ENCODE measurements at regions not wholly inside any gene's neighbourhood (a gene's known extent, or its start where the extent isn't known, plus 50 kb on each side); places are given as distances from the start of the nearest gene placed in this dataset.

GRCh38 chr15:92320012-92320699 lies 73.5 kb upstream of the ST8SIA2 start:
- Histone ChIP-seq H3K36me3 (ENCODE audit: control insufficient read depth in 4 of 4, insufficient read depth in 4 of 4, low read length in 4 of 4) (no peaks in the 10 kb centered on the region), H3K9ac (ENCODE audit: insufficient read depth in 1 of 2, low read length in 2 of 2) (no peak overlapping the region), H3K4me3 (no peak overlapping the region), H3K27me3 (ENCODE audit: control insufficient read depth in 3 of 3, insufficient read depth in 3 of 3, low read length in 2 of 3) (no peaks in the 10 kb centered on the region), H3K27ac (ENCODE audit: low read depth in 1 of 2, low read length in 1 of 2) (no peak overlapping the region), H3K9me3 (ENCODE audit: control insufficient read depth in 4 of 4, insufficient read depth in 3 of 4, low read length in 3 of 4) (no peaks in the 10 kb centered on the region), H3K4me1 (ENCODE audit: control insufficient read depth in 5 of 5, insufficient read depth in 5 of 5, low read length in 5 of 5) (peaks cover 0 to 28% (median 7%) of the 10 kb centered on the region in 5 donors)
- 84 to 91% methylated on average over 6 of the region's 6 CpGs for WGBS, 2 donors
- ATAC-seq (ENCODE audit: insufficient read depth, low FRiP score) = no peak
- TF ChIP-seq, protein P1, sequence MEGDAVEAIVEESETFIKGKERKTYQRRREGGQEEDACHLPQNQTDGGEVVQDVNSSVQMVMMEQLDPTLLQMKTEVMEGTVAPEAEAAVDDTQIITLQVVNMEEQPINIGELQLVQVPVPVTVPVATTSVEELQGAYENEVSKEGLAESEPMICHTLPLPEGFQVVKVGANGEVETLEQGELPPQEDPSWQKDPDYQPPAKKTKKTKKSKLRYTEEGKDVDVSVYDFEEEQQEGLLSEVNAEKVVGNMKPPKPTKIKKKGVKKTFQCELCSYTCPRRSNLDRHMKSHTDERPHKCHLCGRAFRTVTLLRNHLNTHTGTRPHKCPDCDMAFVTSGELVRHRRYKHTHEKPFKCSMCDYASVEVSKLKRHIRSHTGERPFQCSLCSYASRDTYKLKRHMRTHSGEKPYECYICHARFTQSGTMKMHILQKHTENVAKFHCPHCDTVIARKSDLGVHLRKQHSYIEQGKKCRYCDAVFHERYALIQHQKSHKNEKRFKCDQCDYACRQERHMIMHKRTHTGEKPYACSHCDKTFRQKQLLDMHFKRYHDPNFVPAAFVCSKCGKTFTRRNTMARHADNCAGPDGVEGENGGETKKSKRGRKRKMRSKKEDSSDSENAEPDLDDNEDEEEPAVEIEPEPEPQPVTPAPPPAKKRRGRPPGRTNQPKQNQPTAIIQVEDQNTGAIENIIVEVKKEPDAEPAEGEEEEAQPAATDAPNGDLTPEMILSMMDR (IDR thresholded peaks at IDR 0.05; ENCODE audit: control extremely low read depth, extremely low read depth) = no peak
- DNase-seq = peak in 2 of 3 donors; percentile 12 to 18

DNA sequence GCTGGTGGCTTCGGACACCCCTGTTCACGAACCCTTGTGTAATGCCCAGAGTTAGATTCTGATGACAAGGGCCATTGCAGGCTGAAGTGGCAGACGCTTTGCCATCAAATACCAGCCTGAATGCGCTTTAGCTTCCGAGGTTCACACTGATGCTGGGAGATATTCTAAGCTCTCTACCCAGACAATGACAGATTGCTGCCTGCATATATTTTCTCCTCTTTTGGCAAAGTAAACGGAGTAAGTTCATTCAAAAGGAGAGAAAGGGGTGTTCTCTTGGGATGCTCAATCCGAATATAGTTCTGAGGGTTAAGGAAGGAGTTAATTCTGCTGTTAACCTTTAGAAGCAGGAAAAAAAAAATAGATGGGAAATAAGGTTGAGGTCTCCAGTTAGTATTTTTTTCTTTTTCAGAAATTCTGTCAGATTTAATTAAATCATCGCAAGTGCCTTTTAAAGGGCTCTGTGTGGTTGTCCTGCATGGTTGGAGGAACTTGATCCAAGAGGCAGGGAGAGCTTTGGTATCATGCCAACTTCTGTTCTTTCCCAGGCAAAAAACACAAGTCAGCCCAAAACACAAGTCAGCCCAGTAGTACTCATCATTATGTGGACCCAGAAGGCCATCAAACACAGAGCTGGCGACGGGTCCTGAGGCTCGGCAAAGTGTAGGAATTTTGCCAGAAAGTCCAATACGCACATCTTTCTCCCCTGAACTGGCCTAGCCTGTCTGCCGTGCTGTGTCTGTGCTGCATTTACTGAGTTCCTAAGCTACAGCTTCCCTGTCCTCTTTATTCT lies 70.9 kb upstream of the ST8SIA2 start:
- DNase-seq (peak; percentile 23 to 87 (median 71)), ATAC-seq (ENCODE audit: insufficient read depth, low FRiP score) (no peak)
- peaks cover 0 to 25% (median 0%) of the 10 kb centered on the region in 5 donors for H3K4me1 ChIP-seq (ENCODE audit: control insufficient read depth in 5 of 5, insufficient read depth in 5 of 5, low read length in 5 of 5)
- H3K4me3 ChIP-seq = no peak overlapping the region
- no peak overlapping the region for H3K27ac ChIP-seq (ENCODE audit: low read depth in 1 of 2, low read length in 1 of 2)
- WGBS, 2 donors = 63 to 75% methylated on average over 13 of the region's 13 CpGs
- no peak overlapping the region for H3K9ac ChIP-seq (ENCODE audit: insufficient read depth in 1 of 2, low read length in 2 of 2)
- TF ChIP-seq, protein P1 (IDR thresholded peaks at IDR 0.05; ENCODE audit: control extremely low read depth, extremely low read depth) = no peak
- H3K36me3 ChIP-seq (ENCODE audit: control insufficient read depth in 4 of 4, insufficient read depth in 4 of 4, low read length in 4 of 4) = no peaks in the 10 kb centered on the region
- H3K9me3 ChIP-seq (ENCODE audit: control insufficient read depth in 4 of 4, insufficient read depth in 3 of 4, low read length in 3 of 4) = no peaks in the 10 kb centered on the region
- H3K27me3 ChIP-seq (ENCODE audit: control insufficient read depth in 3 of 3, insufficient read depth in 3 of 3, low read length in 2 of 3) = no peaks in the 10 kb centered on the region

- no peaks in the 10 kb centered on the region for H3K36me3 ChIP-seq (ENCODE audit: control insufficient read depth in 4 of 4, insufficient read depth in 4 of 4, low read length in 4 of 4)
- H3K4me3 ChIP-seq = no peak overlapping the region
- WGBS, 2 donors = 86 to 88% methylated on average over 3 of the region's 3 CpGs
- no peaks in the 10 kb centered on the region for H3K9me3 ChIP-seq (ENCODE audit: control insufficient read depth in 4 of 4, insufficient read depth in 3 of 4, low read length in 3 of 4)
- no peak overlapping the region for H3K27ac ChIP-seq (ENCODE audit: low read depth in 1 of 2, low read length in 1 of 2)
- H3K9ac ChIP-seq (ENCODE audit: insufficient read depth in 1 of 2, low read length in 2 of 2) = no peak overlapping the region
- TF ChIP-seq, protein P1 (IDR thresholded peaks at IDR 0.05; ENCODE audit: control extremely low read depth, extremely low read depth) = no peak
- peaks cover 0 to 25% (median 0%) of the 10 kb centered on the region in 5 donors for H3K4me1 ChIP-seq (ENCODE audit: control insufficient read depth in 5 of 5, insufficient read depth in 5 of 5, low read length in 5 of 5)
- H3K27me3 ChIP-seq (ENCODE audit: control insufficient read depth in 3 of 3, insufficient read depth in 3 of 3, low read length in 2 of 3) = no peaks in the 10 kb centered on the region
- ATAC-seq (ENCODE audit: insufficient read depth, low FRiP score) (no peak), DNase-seq (peak; percentile 52 to 82 (median 79))
Observed at GRCh38 chr15:92323525-92323924, 70.2 kb upstream of the ST8SIA2 start.
